ENCODE measurements at regions not wholly inside any gene's neighbourhood (a gene's known extent, or its start where the extent isn't known, plus 50 kb on each side); places are given as distances from the start of the nearest gene placed in this dataset.
"Not testable (repeated sequence)": the region's sequence is repeated elsewhere in the genome, so short reads cannot be mapped to it uniquely, and the experiment has no call there.

DNA sequence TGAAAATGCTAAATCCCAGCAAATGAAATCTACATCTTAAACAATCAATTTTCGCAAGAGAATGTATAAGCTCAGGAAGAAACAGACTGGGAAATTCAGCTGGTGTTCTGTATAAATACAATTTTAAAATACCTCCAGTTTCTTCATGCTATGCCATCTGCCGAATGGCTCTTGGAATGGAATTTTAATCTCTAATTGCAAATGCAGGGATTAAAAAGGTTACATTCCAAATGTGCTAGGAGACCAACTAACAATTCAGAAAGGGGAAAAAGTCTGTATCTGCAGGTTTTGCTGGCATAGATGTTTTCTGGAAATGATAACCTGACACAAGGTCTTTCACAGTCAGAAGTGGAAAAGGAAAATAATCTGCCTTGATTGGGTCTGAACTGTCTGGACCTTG, 379.7 kb downstream of the MAT2B start:
- no peak for DNase-seq (ENCODE audit: low spot score)

- DNase-seq (ENCODE audit: low spot score) = no peak
These were observed 382.4 kb downstream of the MAT2B start for GRCh38 chr5:163887854-163888253.

DNA sequence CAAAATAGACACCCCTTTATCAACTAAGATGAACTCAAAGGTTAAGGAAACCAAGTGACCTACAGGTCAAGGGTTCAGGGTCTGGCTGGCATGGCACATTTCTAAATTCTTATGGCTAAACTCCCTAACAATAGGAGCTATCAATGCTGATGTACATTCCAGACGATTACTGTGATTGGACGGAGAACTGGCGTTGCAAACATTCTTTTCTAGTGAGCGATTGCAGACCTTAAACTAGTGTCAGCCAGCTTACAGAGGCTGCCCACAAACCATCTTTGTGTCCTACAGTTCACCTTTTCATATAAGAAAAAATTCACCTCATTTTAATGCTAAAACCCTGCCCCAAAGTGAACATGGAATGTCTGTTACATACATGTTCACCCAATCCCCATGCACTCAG, 382.9 kb downstream of the MAT2B start:
- no peak for DNase-seq (ENCODE audit: low spot score)

GRCh38 chr5:163889369-163889768, 383.9 kb downstream of the MAT2B start:
- no peak for DNase-seq (ENCODE audit: low spot score)

DNA sequence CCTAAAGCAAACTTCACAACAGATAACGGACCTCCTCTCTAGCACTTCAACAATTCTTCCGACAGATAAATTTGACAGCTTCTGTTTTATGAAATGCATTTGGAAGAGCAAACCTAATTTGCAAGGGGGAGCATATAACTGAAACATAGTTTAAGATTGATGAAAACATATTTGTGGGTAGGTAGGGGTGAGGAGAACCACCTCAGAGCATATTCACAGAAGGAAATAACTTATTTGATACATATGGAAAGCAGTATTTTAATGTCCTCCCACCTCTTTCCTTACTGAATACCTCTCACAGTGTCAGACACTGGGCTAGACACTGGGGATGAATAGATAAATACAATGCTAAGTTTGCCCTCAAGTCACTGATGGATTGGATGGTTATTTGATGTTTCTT, 384.8 kb downstream of the MAT2B start:
- DNase-seq (ENCODE audit: low spot score) = no peak

- no peak for DNase-seq (ENCODE audit: low spot score)
These were observed 387.9 kb downstream of the MAT2B start for GRCh38 chr5:163893281-163893680.

GRCh38 chr5:163894645-163895044, 389.2 kb downstream of the MAT2B start:
- DNase-seq (ENCODE audit: low spot score) = no peak

DNA sequence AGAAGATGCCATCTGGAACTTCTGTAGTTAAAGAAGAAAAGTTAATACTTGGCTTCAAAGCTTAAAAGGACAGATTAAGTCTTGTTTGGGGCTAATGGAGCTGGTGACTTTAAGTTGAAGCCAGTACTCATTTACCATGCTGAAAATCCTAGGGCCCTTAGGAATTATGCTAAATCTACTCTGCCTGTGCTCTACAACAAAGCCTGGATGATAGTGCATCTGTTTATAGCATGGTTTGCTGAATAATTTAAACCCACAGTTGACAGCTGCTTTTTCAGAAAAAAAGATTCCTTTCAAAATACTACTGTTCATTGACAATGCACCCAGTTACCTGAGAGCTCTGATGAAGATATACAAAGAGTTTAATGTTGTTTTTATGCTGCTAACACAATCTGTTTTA, 393.5 kb downstream of the MAT2B start:
- no peak for DNase-seq (ENCODE audit: low spot score)

- DNase-seq (ENCODE audit: low spot score) = not testable (repeated sequence)
These were observed 402.4 kb downstream of the MAT2B start for GRCh38 chr5:163907783-163908182.

- no peak for DNase-seq (ENCODE audit: low spot score)
These were observed 402.8 kb downstream of the MAT2B start for GRCh38 chr5:163908253-163908652.

GRCh38 chr5:163910226-163910625, 404.8 kb downstream of the MAT2B start:
- no peak for DNase-seq (ENCODE audit: low spot score)

GRCh38 chr5:163912046-163912445, 406.6 kb downstream of the MAT2B start:
- no peak for DNase-seq (ENCODE audit: low spot score)

GRCh38 chr5:163913548-163913947, 408.1 kb downstream of the MAT2B start:
- DNase-seq (ENCODE audit: low spot score) = no peak

DNA sequence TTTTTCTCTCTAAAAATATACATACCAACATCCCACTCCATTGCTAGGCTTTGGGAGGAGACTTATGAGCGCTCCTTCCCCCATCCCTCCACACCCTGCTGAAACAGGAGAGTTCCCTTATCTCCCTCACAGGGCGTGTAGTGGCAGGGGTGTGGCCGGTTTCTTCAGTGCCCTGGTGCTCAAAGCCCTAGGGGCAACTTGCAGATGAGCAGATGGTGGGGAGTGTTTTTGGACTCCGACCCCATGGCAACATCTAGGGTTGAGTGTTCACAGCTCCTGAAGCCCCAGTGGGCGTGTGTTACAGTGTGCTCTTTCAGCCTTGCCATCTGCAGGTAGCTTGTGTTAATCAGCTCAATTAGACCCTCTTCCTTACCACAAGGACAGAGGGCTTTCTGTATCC, 409.5 kb downstream of the MAT2B start:
- peak; percentile 47 for DNase-seq (ENCODE audit: low spot score)

- peak; percentile 40 for DNase-seq (ENCODE audit: low spot score)
These were observed 410.1 kb downstream of the MAT2B start for GRCh38 chr5:163915481-163915961.

DNA sequence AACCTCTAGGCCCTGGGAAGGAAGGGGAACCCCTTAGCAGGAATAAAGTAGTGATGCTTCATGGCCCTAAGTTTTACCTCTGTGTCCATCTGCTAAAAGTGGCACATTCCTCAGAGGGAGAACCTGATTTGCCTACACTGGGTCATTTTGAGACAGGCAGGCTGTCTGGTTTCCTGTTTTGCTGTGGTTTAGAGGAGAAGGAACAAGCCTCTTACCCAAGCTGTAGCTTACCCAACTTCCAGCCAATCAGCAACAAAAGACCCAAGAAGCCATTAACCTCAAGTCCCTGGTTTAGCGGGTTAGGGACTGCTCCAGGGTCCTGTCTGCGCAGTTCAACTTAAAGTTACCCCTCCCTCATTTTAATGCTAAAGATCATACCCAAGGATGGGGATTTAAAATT, 411.0 kb downstream of the MAT2B start:
- DNase-seq (ENCODE audit: low spot score) = peak; percentile 60

- no peak for DNase-seq (ENCODE audit: low spot score)
These were observed 411.4 kb downstream of the MAT2B start for GRCh38 chr5:163916861-163917260.

DNA sequence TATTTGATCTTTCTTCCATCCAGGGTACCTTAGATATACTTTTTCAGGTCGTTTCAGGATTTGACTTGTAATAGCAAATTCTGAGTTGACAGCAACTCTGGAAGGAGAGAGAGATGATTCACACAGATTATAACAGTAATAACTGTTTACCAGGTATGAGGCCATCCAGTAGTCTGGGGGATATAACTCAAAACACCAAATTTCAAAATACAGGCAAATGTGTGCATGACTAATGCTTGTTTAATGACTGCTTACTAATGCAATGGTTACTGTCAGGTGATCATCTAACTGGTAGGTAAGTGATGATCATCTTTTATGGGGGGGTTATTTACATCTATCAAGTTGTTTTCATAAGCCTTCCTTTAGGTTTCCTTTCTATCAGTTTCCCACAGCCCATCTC, 412.3 kb downstream of the MAT2B start:
- no peak for DNase-seq (ENCODE audit: low spot score)

DNA sequence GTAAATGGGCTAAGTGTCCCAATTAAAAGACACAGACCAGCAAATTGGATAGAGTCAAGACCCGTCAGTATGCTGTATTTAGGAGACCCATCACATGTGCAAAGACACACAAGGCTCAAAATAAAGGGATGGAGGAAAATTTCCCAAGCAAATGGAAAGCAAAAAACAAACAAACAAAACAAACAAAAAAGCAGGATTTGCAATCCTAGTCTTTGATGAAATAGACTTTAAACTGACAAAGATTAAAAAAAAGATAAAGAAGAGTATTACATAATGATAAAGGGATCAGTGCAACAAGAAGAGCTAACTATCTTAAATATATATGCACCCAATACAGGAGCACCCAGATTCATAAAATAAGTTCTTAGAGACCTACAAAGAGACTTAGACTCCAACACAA, 429.6 kb downstream of the MAT2B start:
- not testable (repeated sequence) for DNase-seq (ENCODE audit: low spot score)

DNA sequence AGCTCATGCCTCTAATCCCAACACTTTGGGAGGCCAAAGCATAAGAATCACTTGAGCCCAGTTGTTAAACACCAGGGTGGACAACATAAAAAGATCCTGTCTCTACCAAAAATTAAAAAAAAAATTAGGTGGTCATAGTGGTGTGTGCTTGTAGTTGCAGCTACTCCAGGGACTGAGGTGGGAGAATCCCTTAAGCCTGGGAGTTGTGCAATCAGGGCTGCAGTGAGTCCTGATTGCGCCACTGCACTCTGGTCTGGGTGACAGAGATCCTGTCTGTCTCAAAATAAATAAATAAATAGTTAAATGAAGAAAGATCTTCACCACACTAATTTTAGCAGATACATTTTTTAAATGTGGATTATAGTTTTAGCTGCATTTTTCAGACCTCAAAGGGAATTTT, 433.2 kb downstream of the MAT2B start:
- DNase-seq (ENCODE audit: low spot score) = no peak

- no peak for DNase-seq (ENCODE audit: low spot score)
These were observed 435.7 kb downstream of the MAT2B start for GRCh38 chr5:163941079-163941478.

- no peak for DNase-seq (ENCODE audit: low spot score)
These were observed 438.1 kb downstream of the MAT2B start for GRCh38 chr5:163943546-163943945.

GRCh38 chr5:163944738-163945137, 439.3 kb downstream of the MAT2B start:
- no peak for DNase-seq (ENCODE audit: low spot score)

DNA sequence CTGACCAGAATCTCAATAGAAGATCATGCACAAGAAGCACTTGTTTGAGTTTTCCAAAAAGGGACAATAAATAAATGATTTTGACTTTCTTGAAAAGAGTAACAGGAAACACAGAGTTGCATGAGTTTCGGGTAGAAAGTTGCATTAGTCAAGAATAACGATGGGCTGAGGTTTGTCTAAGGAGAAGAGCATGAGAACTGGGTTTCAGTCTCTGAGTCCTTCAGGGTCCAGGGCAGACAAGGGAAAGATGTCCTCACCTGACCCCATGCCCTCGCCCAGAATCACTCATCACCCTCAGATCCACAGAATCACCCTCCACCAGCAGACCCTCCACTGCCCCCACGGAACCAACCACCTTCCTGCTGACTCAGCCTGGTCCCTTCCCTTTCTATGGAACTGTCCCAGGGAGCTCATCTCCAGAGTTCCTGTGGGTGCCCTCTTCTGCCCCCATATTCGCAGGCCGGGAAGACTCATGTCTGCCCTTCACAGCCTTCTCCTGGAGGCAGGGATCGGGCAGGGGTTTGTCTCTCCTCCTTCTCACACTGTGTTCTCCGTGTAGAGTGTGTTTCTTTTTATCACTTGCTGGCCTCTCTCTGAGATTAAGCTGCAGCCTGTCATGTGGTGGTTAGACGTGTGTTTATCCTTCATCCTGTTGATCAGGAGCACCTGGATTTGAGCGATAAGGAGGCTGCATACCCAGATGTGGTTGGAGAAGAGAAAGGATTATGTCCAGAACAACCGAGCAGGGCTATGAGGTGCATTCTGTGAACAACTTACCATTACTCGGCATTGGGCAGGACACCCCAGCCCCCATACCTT, 442.6 kb downstream of the MAT2B start:
- no peak for DNase-seq (ENCODE audit: low spot score)
